Right hindlimb (tissue), 1 donor: ENCODE measurements at regions not wholly inside any gene's neighbourhood (a gene's known extent, or its start where the extent isn't known, plus 50 kb on each side); places are given as distances from the start of the nearest gene placed in this dataset.
"Not testable (repeated sequence)": the region's sequence is repeated elsewhere in the genome, so short reads cannot be mapped to it uniquely, and the experiment has no call there.

ENCODE experiments used
- DNase-seq: peaks from one replicate; pipeline ENCODE4 v3.0.0-alpha.2; 2018

DNA sequence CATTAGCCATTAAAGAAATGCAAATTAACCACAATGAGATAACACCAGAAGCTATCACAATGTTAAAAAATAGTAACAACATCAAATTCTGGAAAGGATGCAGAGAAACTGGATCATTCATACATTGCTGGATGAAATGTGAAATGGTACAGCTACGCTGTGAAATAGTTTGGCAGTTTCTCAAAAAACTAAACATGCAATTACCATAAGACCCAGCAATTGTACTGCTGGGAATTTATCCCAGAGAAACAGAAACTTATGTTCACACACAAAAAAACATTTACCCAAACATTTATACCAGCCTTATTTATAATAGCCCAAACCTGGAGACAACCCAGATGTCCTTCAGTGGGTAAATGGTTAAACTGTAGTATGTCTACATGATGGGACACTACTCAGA lies 592.9 kb downstream of the ZNF608 start:
- DNase-seq: no peak

DNA sequence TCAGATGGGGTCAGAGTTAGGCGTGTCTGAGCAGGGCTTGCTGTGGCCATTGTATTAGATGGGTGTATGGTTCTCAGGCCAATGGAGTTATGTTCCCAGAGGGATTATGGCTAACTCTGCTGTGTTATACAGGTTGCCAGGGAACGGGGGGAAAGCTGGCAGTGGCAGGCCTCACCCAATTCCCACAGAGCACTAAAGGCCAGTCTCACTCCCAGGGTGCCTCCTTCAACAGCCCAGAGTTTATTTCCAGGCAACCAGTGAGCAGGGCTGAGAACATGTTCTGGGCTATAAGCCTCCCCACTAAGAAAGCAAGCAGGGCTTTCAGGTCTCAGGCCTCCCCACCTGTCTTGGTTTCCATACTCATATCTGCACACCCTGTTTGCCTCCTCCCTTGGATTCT lies 597.9 kb downstream of the ZNF608 start:
- no peak for DNase-seq

DNA sequence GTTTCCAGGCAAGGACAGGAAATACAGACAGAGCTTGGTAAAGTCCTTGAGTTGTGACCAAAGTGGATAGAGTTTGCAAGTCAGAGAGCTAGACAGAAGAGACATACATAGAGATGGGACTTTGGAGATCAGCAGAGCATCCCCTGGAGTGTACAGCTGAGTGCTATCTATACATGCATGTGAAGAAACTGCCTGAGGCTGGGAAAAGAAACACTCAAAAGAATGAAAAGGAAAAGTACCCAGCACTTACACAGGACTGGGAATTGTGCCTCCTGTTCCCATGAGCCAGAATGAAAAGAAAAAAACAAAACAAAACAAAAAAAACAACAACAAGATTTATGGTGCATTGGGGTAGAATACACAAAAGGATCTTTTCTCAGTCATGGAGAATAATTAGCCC lies 606.4 kb downstream of the ZNF608 start:
- no peak for DNase-seq

DNA sequence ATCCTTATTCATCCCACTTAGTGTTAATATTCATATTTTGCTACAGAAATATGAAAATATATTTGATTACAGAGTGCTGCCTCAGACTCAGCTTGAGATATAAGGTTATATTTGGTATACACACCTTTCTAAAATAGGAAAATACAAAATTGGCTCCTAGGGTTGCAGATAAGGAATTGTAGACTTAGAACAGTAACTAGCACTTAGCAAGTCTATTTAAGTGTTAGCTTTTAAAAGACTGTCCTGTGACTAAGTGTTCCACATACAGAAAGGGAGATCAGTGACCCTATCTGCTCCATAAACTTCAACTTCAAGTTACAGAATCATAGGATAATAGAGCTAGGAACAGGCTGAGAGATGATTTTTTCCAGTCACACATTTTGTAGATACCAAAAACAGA lies 607.0 kb downstream of the ZNF608 start:
- DNase-seq: no peak

DNA sequence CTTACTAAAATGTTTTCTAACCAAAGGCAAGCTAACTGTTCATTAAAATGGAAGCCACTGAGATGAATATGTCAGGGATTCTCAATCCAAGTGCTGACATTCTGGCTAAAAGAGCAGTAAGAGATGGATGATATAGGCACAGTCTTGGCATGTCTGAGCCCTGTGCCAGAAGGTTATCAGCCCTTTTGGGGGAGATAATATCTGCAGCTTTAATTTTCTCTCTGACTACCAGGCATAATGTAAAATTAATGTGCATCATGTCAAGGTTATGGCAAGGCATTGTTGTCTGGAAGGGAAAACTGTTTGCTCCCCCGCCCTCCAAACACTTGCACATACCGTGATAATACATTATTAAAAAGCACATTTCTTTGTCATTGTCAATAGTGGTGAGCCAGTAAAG lies 609.8 kb downstream of the ZNF608 start:
- DNase-seq: no peak

DNA sequence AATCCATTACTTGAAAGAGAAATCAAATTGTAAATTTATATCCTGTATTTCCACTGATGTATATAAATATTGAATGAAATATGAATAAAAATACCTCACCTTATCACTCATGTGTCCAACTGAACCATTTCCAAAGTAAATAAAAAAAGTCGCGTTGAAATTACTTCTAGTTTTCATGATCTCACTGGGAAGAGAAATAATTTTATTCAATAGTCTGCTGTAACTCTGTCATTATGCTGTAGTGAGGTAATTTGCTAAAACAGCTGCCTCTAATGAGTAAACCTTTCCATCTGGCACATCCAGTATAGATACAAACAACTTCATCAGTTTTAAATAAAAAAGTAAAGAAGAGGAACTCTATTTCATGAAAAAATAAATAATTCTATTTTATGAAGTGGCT lies 611.5 kb downstream of the ZNF608 start:
- DNase-seq: no peak

DNA sequence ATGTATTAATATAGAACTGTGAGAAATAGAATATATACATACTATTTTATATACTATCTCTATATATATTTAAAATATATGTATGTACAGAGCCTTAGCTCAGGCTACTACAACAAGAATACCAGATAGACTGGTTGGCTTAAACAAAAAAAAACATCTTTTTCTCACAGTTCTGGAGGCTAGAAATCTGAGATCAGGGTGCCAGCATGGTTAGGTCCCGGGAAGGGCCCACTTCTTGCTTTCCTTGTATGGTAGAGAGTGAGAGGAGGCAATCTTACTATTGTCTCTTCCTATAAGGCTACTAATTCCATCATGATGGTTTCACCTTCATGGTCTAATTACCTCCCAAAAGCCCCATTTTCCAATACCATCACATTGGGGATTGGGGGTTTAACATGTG lies 613.0 kb downstream of the ZNF608 start:
- DNase-seq: no peak

DNA sequence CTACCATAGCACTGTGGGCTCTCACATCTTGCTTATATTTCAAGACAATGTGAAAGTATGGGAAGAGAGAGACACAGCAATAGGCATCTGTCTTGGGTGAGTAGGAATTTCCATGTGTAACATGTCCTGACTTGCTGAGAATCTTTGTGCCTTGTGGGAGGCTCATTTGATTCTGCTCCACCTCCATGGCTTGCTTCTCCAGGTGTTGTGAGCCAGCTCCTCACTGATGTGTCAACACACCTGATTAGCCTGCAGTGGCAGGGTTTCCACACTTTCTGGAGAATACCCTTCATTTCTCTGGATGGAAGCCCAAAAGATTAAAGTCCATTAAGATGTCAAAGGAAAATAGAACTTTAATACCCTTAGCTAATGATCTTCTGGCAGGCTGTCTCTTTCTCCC lies 613.6 kb downstream of the ZNF608 start:
- DNase-seq: no peak

DNA sequence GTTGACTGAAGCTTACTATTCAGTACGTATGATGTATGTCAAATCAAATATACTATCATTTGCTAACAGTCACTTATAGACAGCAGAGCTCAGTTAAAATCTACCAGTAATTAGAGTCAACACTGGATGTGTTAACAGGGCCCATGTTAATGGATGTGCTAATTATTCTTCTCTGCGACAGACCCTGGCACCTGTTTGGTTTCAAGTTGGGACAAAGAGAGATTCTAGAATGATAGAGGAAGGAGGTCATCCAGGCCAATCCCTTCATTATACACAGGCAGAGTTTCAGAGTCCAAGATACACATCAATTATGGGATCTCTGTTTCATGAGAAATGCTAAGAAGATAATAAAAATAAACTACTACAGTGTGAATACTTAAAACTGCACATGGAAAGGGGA lies 615.0 kb downstream of the ZNF608 start:
- no peak for DNase-seq

DNA sequence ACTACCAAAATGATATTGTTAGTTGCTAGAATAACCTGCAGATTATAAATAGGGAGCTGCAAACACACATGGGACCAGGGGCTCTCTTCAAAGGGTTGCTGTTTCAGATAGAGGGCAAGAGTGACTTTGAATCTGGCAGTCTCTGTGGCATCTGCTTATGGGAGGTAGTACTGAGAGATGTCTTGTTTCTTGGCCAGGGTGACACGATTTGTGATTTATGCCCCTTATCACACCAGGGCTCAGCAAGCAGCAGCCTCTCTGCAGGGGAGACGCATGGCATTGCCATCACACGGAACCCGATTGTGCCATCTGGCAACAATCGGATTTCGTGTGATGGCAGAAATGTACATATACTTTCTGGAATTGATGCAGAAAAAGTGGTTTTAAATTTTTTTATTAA lies 615.6 kb downstream of the ZNF608 start:
- no peak for DNase-seq

DNA sequence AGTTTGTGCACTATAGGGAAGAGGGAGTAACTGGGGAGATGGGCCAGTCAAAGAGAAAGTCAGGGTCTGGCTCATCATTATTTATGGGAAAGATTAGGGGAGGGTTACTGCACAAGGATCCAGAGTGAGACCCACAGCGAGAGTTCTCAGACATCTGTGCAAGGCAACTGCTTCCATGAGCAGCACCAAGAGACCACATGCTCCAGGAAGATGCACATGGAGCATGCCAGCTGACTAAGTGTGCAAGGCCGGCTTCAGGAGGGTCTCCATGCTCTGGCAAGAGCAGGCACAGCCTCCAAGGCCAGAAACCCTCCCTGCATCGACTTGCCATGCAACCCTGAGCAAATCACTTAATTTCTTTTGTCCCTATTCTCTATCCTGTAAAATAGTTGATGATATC lies 616.9 kb downstream of the CSNK1G3 start:
- DNase-seq: no peak

DNA sequence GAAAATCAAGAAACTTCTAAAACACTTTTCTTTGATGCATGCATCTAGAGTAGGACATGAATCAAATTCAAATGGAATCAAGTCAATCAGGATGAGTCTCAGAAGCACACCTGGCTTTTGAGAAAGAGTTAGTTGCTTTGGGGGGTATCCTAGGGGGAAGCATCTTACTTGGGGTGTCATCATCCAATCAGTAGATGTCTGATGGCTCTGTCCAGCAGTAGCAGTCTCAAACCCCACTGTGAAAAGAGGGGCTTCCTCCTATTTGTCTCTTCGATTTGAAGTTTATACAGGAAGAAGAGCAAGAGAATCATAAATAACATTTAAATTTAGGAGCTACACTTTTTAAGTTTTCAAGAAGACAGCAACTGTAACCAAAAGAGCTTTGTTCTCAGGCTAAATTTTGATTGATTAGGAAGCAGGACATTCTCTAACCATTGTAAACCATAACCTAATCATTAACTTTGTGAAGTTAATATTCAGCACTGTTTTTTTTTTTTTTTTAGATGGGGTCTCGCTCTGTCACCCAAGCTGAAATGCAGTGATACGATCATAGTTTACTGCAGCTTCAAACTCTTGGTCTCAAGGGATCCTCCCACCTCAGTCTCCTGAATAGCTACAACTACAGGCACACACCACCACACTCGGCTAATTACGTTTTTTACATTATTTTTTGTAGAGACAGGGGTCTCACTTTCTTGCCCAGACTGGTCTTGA lies 614.7 kb downstream of the CSNK1G3 start:
- DNase-seq: no peak

DNA sequence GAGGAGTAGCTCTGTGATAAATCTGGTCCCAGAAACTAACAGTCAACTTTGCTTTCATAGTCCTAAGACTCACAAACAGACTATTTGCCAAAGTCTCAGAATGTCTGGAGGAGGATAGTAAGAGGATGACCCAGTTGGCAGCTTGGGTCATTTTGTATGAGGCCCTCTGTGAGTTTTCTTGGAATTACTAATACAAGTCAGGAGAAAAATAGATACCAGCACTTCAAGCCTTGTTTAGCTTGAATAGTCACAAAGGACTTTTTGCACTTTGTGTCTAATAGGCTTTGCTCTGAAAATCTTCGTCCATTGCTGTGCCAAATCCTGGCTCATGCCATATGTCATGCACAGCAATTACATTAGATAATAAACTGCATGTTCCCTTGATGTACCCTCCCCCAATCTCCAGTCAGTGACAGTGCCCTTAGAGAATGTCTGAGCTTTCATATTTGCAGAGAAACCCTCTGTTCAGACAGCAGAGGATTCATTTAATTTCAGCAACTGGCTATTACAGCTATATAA lies 612.8 kb downstream of the CSNK1G3 start:
- DNase-seq: peak; percentile 29

DNA sequence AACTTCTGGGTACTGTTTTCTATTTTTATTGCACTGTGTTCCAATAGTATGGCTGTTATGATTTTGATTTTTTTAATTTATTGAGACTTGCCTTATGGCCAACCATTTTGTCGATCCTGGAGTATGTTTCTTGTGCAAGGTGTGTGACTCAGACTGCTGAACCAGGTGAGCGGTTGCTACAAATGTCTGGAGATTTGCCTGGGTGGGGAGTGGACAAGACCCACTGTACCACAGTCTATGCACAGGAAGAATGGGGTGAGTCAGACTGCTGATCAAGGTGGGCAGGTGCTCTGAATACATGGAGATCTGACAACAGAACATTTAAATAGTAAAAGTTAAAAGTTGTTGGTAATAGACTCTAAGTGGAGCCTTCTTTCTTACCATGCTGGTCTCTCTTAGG lies 609.2 kb downstream of the CSNK1G3 start:
- DNase-seq: no peak

DNA sequence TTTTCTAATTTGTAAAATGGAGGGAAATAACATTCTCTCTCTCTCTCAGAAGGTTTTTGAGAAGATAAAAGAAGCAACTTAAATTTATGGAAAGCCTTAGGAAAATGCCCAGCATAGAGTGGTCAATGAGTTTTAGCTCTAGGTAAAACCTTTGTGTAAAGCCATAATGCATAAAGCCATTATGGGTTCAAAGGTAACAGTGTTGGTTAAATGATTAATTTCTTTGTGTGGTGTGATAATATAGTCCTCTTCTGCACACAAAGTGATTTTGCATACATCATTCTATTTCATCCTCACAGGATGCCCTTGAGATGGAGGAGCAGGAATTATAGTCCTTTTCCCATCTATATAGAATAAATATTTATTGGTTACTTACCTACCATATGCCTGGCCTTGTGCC lies 602.9 kb downstream of the CSNK1G3 start:
- DNase-seq: no peak

DNA sequence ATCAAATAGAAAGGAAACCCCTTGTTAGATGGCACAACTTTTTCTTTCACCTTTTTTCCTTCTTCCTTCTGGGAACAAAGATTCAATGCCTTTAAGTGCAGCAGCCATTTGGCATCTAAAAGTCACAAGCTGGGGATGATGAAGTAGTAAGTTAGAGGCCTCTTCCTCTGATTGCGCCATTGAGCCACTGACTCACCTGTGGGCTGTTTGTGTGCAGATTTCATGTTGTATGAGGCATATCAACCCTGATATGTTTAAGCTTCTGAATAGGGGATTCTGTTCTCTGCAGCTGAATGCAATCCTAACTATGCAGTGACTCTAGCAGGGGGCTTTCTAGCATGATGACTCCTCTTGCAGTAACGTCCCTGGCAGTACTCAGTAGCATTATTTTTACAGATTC lies 599.9 kb downstream of the CSNK1G3 start:
- no peak for DNase-seq

DNA sequence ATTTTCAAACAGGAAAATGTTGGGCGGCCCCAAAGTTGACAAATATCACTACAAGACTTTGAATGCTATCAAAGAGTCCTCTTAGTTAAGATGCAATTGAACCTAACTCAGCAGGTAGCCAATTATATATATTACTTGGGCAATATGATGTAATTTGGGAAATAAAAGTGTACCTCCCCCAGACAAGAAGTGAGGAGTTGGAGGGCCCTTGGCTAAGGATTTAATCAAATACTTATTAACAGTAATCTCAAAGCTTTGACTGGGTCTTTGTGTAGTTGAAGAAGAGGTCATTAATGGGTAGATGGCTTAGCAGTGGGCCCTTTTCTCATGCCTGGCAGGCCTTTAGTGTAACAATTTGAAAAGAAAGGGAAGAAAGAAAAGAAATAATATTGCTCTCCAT lies 599.0 kb downstream of the CSNK1G3 start:
- DNase-seq: no peak

DNA sequence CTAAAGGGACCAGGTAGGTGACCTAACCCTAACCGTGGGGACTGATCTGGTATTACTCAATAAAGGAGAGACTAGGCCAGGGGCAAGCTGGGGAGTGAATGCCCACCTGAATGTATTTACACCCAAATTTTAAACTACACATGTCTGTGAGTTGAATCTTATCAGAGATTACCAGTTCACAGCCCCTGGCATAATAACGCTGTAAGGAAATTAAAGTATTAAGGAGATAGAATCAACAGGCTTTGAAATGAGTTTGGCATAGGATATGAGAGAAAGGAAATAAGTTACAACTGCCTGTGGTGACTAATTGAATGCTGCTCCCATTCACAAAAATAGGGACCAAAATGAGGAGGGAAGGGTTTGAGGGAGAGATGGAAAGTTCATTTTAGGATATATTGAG lies 593.3 kb downstream of the CSNK1G3 start:
- no peak for DNase-seq

DNA sequence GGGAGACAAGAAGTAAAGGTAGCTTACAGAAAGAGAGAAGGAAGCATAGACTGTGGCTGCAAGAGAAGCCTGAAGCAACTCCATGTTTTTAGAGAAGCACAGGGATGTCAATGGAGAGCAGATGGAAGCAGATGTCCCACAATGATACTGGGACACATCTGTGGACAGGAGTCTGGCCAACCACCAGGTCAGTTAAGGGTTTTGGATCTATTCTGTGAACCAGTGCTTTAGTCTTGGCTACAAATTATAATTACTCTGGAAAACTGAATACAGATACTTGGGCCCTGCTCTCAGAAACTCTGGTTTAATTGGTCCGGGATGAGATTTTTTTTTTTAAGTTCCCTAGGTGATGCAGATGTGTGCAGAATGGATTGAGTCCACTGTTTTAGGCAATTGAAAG lies 592.8 kb downstream of the CSNK1G3 start:
- DNase-seq: peak; percentile 53

DNA sequence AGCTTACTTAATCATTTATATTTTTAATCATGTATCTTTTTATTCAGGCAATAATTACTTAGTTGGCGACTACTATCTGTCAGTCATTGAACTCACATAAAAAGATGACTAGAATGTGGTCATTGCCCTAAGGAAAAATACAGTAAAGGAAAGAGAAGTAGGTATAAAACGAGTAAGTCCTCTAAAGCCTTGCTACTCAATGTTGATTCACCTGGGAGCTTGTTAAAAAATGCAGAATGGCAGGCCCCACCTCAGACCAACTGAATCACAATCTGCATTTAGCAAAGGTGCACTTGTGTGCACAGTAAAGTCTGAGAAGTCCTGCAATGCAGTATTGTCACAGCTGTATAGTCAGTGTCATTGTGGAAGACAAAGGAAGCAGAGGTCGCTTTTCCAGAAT lies 592.4 kb downstream of the CSNK1G3 start:
- no peak for DNase-seq

DNA sequence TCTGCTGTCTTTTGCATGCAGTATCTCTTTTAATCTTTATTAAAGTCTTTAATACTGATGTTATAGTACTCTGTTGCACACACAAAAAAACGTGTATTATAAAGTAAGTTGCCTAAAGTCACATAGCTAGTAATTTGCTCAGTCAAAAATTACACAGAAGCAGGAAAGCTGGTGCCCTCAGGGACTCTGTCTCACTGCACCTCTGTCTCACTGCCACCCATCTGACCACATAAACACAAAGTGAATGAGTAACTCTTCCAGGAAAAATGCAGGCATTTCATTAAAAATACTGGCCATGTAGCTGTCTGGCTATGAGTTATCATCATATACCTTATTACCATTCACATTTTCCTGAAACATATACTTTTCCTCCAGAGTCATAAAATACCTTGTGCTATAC lies 591.7 kb downstream of the CSNK1G3 start:
- no peak for DNase-seq

DNA sequence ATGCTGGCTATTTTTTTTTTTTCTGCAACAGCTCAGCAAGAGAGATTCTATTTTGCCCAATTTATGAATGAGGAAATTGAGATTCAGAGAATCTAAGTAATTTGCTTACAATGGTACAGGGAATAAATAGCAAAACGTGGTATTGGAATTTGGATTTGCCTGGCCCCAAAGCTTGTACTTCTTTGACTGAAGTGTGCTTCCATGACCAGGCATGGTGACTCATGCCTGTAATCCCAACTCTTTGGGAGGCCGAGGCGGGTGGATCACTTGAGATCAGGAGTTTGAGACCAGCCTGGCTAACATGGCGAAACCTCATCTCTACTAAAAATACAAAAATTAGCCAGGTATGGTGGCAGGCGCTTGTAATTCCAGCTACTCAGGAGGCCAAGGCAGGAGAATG lies 591.1 kb downstream of the CSNK1G3 start:
- not testable (repeated sequence) for DNase-seq

DNA sequence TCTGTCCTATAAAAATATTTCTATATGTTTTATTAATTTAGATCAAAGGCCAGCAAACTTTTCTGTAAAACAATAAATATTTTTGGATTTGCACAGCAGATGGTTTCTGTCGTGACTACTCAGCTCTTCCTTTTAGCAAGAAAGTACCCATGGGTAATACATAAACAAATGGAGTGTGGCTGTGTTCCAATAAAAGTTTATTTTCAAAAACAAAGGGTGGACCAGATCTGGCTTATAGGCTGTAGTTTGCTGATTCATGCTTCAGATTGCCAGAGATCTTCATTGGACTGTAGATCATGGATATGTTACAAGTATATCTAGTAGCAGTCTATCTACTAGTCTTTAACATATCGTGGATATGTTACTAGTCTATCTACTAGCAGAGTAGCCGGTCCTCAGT lies 590.5 kb downstream of the CSNK1G3 start:
- DNase-seq: no peak

DNA sequence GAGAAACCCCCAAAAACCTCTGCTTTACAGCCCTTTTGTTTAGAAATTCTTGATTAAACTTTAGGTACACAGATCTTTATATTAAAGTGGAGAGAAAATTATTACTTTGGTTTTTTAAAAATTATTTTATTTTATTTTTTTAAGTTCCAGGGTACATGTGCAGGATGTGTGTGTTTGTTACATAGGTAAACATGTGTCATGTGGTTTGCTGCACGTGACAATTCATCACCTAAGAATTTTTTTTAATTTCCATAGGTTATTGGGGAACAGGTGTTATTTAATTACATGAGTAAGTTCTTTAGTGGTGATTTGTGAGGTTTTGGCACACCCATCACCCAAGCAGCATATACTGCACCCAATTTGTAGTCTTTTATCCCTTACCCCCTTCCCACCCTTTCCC lies 581.7 kb downstream of the CSNK1G3 start:
- DNase-seq: no peak

DNA sequence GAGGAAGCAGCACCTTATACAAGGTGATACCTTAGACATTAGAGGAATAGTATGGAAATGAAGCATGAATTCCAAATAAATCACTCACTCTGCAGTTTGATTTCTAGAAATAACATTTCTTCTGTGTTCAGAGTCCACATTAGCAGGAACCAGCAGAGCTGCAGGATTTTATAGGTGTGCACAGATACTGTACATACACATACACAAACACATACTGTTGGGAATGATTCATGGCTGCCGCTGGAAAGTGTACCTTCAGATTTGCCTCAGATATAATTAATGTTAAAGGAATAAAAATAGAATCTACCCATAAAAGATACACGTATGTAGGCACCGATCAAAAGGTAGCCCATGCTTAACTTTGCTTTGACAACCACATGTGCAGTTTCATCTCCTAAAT lies 578.1 kb downstream of the CSNK1G3 start:
- DNase-seq: no peak
